Neuronal stem cell (in vitro differentiated cells): ENCODE measurements at regions not wholly inside any gene's neighbourhood (a gene's known extent, or its start where the extent isn't known, plus 50 kb on each side); places are given as distances from the start of the nearest gene placed in this dataset.

Source experiments
- DNase-seq: peaks from one replicate; pipeline ENCODE4 v3.0.0-alpha.2; 2013; ENCODE audit warnings: low spot score
- H2AFZ ChIP-seq: one replicate; pipeline ENCODE4 v1.6.1; 2013; ENCODE audit warnings: mild to moderate bottlenecking, low read length, inconsistent platforms
- H2AK5ac ChIP-seq: 2 replicates; pipeline ENCODE4 v1.6.1; 2013; ENCODE audit warnings: low read depth, mild to moderate bottlenecking, inconsistent platforms, low read length, moderate library complexity, mixed read lengths
- H2BK120ac ChIP-seq: 2 replicates; pipeline ENCODE4 v1.6.1; 2013; ENCODE audit warnings: low read depth, mild to moderate bottlenecking, inconsistent platforms, low read length, moderate library complexity, mixed read lengths
- H2BK12ac ChIP-seq: one replicate; pipeline ENCODE4 v1.6.1; 2013; ENCODE audit warnings: low read length, inconsistent platforms
- H2BK15ac ChIP-seq: 2 replicates; pipeline ENCODE4 v1.6.1; 2013; ENCODE audit warnings: mild to moderate bottlenecking, low read length, inconsistent platforms, mixed read lengths
- H2BK5ac ChIP-seq: one replicate; pipeline ENCODE4 v1.6.1; 2013; ENCODE audit warnings: inconsistent platforms, mild to moderate bottlenecking, low read length, moderate library complexity
- H3K14ac ChIP-seq: one replicate; pipeline ENCODE4 v1.6.1; 2013; ENCODE audit warnings: low read length, inconsistent platforms
- H3K18ac ChIP-seq: 2 replicates; pipeline ENCODE4 v1.6.1; 2013; ENCODE audit warnings: low read length, inconsistent platforms
- H3K23ac ChIP-seq: 2 replicates; pipeline ENCODE4 v1.6.1; 2013; ENCODE audit warnings: low read depth, mild to moderate bottlenecking, mixed read lengths, low read length, inconsistent platforms; ENCODE audit not compliant: poor library complexity
- H3K27ac ChIP-seq: replicated peaks from 3 replicates; pipeline ENCODE4 v1.5.1; 2013; ENCODE audit warnings: low read length, inconsistent platforms
- H3K27me3 ChIP-seq, 3 experiments: 2 replicates each; pipeline ENCODE4 v1.6.1; 2013; ENCODE audit warnings: low read length in 3 of 3, mild to moderate bottlenecking in 2 of 3, inconsistent platforms in 1 of 3, low read depth in 1 of 3, mixed read lengths in 1 of 3, moderate library complexity in 1 of 3; ENCODE audit not compliant: control insufficient read depth in 3 of 3, insufficient read depth in 3 of 3
- H3K36me3 ChIP-seq, 2 donors: replicated peaks in 1 of 2; 2 replicates each; pipeline ENCODE4 v1.6.1; 2013; ENCODE audit warnings: low read length in 2 of 2; ENCODE audit not compliant: control insufficient read depth in 2 of 2, insufficient read depth in 2 of 2
- H3K4ac ChIP-seq: 2 replicates; pipeline ENCODE4 v1.6.1; 2013; ENCODE audit warnings: inconsistent platforms, mild to moderate bottlenecking, low read length, moderate library complexity
- H3K4me1 ChIP-seq, 2 donors: 1 replicate in 1 of 2; 2 replicates in 1 of 2; pipeline ENCODE4 v1.6.1; 2013; ENCODE audit warnings: low read length in 2 of 2, low read depth in 1 of 2; ENCODE audit not compliant: control insufficient read depth in 2 of 2, insufficient read depth in 1 of 2
- H3K4me2 ChIP-seq: one replicate; pipeline ENCODE4 v1.6.1; 2013; ENCODE audit warnings: mild to moderate bottlenecking, low read length, inconsistent platforms; ENCODE audit not compliant: insufficient read depth, poor library complexity, severe bottlenecking
- H3K4me3 ChIP-seq, 2 donors: 2 replicates each; pipeline ENCODE4 v1.5.1; 2013; ENCODE audit warnings: low read length in 2 of 2, mild to moderate bottlenecking in 2 of 2, inconsistent platforms in 1 of 2, moderate library complexity in 1 of 2
- H3K79me1 ChIP-seq: one replicate; pipeline ENCODE4 v1.6.1; 2013; ENCODE audit warnings: low read depth, mild to moderate bottlenecking, inconsistent platforms, low read length, moderate library complexity
- H3K9ac ChIP-seq: one replicate; pipeline ENCODE4 v1.6.1; 2013; ENCODE audit warnings: mild to moderate bottlenecking, low read depth, low read length, inconsistent platforms; ENCODE audit not compliant: poor library complexity
- H3K9me3 ChIP-seq, 2 donors: replicated peaks in 1 of 2; 2 replicates each; pipeline versions ENCODE3 to v1.6.1; 2013; ENCODE audit warnings: low read length in 2 of 2, mild to moderate bottlenecking in 2 of 2, inconsistent platforms in 1 of 2, low read depth in 1 of 2, mixed read lengths in 1 of 2, moderate library complexity in 1 of 2; ENCODE audit not compliant: control insufficient read depth in 2 of 2, insufficient read depth in 1 of 2
- H4K8ac ChIP-seq: one replicate; pipeline ENCODE4 v1.6.1; 2013; ENCODE audit warnings: low read depth, mild to moderate bottlenecking, inconsistent platforms, low read length, moderate library complexity
- H4K91ac ChIP-seq: one replicate; pipeline ENCODE4 v1.6.1; 2013; ENCODE audit warnings: low read length, low read depth, mild to moderate bottlenecking, inconsistent platforms; ENCODE audit not compliant: poor library complexity
- WGBS, 2 donors: extraction: QIAGEN DNeasy Blood & Tissue Kit; methylation state at CpG; one replicate each; pipeline ENCODE4 v1.1.7; 2013; ENCODE audit warnings: missing lambda C conversion rate in 2 of 2, mixed read lengths in 1 of 2; ENCODE audit not compliant: insufficient read length in 2 of 2, insufficient replicate concordance in 1 of 2; ENCODE audit errors: extremely low coverage in 2 of 2; 5-methylcytosine and 5-hydroxymethylcytosine counted together

DNA sequence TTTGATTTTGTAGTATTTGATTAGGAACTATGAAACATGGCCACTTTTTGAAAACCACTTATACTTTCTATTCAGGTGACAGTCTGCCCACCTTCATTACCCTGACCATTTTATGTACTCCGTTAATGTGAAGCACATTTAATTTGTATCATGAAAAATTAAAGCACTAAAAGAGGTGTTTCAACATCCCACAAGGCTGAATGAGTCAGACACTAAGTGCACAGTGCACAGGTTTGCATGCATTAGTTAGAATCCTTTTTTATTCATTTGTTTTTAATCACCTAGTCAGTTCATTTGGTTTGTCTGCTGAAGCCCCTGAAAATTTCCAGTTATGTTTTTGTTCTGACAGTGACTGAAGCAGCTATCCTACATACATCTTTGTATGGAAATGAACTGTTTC lies 271.0 kb downstream of the SLITRK5 start:
- Histone ChIP-seq H3K4ac (no peak overlapping the region), H4K8ac (no peak overlapping the region), H3K9ac (no peak overlapping the region), H2BK12ac (no peak overlapping the region), H3K36me3 (no peaks in the 10 kb centered on the region), H3K4me1 (no peaks in the 10 kb centered on the region), H3K23ac (no peak overlapping the region), H2AK5ac (no peak overlapping the region), H3K4me3 (no peak overlapping the region), H2AFZ (no peak overlapping the region), H3K4me2 (no peak overlapping the region), H2BK15ac (no peak overlapping the region), H3K79me1 (no peaks in the 10 kb centered on the region), H2BK5ac (no peak overlapping the region), H3K9me3 (no peaks in the 10 kb centered on the region), H2BK120ac (no peak overlapping the region), H4K91ac (no peak overlapping the region), H3K18ac (no peak overlapping the region), H3K14ac (no peak overlapping the region), H3K27ac (no peak overlapping the region), H3K27me3 (no peaks in the 10 kb centered on the region)
- WGBS, 2 donors: no CpG with 5 or more reads among the region's 1 CpG
- no peak for DNase-seq

DNA sequence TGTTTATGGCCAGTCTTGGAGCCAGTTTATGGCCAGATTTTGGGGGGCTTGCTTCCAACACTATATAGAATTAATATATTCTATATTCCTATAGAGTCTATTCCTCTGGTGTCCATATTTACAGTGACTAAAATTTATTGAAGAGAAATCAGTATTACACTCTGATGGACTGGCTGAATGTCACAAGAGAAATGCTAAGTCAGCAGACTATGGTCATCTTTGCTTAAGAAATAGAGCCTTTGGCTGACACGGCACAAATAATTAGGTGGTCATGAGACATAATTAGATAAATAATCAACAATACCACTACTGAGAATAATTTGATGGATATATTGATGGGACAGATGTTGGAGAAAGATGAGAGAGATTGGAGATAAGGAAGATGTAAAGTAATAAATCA lies 272.9 kb downstream of the SLITRK5 start:
- no peak overlapping the region for H3K4me2 ChIP-seq
- no CpG with 5 or more reads among the region's 1 CpG for WGBS, 2 donors
- H3K14ac ChIP-seq: no peak overlapping the region
- H2AK5ac ChIP-seq: no peak overlapping the region
- H3K27ac ChIP-seq: no peak overlapping the region
- no peaks in the 10 kb centered on the region for H3K4me1 ChIP-seq
- H3K23ac ChIP-seq: no peak overlapping the region
- no peaks in the 10 kb centered on the region for H3K9me3 ChIP-seq
- H3K79me1 ChIP-seq: no peaks in the 10 kb centered on the region
- no peak overlapping the region for H3K4me3 ChIP-seq
- H2BK15ac ChIP-seq: no peak overlapping the region
- H3K27me3 ChIP-seq: no peaks in the 10 kb centered on the region
- H3K18ac ChIP-seq: no peak overlapping the region
- DNase-seq: no peak
- H4K8ac ChIP-seq: no peak overlapping the region
- no peak overlapping the region for H2BK12ac ChIP-seq
- H2BK5ac ChIP-seq: no peak overlapping the region
- H3K36me3 ChIP-seq: no peaks in the 10 kb centered on the region
- H4K91ac ChIP-seq: no peak overlapping the region
- H3K9ac ChIP-seq: no peak overlapping the region
- H3K4ac ChIP-seq: no peak overlapping the region
- no peak overlapping the region for H2AFZ ChIP-seq
- no peak overlapping the region for H2BK120ac ChIP-seq

DNA sequence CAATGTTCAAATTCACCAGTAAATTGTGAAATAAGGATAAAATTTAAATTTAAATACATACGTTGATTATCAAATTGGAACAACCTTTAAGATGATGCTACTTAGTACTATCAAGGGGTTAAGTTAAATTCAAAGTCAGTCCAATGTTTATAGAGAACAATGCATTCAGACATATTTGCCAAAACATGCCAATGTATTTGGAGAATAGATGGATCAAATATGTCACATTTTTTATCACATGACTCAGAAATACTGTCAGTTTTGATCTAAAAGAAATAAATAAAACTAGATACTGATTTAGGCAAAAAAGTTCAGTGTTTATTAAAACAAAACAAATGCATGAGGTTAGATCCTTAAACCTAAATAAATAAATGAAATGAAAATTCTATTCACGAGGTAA lies 281.2 kb downstream of the SLITRK5 start:
- H3K23ac ChIP-seq: no peak overlapping the region
- no CpG with 5 or more reads among the region's 2 CpGs for WGBS, 2 donors
- H3K9ac ChIP-seq: no peak overlapping the region
- H3K14ac ChIP-seq: no peak overlapping the region
- no peak overlapping the region for H3K18ac ChIP-seq
- H3K36me3 ChIP-seq: no peaks in the 10 kb centered on the region
- no peaks in the 10 kb centered on the region for H3K4me1 ChIP-seq
- no peaks in the 10 kb centered on the region for H3K27me3 ChIP-seq
- no peak overlapping the region for H4K91ac ChIP-seq
- no peak overlapping the region for H4K8ac ChIP-seq
- H3K4me2 ChIP-seq: no peak overlapping the region
- H3K79me1 ChIP-seq: no peaks in the 10 kb centered on the region
- no peak overlapping the region for H2BK15ac ChIP-seq
- H3K9me3 ChIP-seq: no peaks in the 10 kb centered on the region
- H3K4me3 ChIP-seq: no peak overlapping the region
- no peak overlapping the region for H2BK120ac ChIP-seq
- H2AFZ ChIP-seq: no peak overlapping the region
- no peak overlapping the region for H3K4ac ChIP-seq
- no peak overlapping the region for H2BK12ac ChIP-seq
- no peak overlapping the region for H2AK5ac ChIP-seq
- no peak overlapping the region for H2BK5ac ChIP-seq
- no peak overlapping the region for H3K27ac ChIP-seq
- no peak for DNase-seq

DNA sequence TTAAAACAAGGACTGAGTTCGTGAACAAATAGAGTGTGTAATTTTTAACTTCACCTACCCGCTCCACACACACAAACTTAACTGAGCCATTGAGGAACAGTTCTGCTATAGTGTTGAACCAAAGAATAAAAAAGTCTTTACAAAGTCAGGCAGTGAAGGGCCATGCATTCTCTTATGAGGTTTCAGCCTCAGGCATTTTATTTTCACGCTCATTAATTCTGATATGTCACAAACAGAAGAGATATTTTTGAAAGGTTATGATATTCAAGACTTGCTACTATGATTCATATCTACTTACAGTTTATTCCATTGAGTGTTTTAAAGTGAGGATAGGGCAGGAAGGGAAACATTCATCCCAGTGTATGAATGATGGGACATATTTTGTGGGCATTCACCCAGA lies 282.2 kb downstream of the SLITRK5 start:
- no peak overlapping the region for H2AFZ ChIP-seq
- no peak overlapping the region for H3K4ac ChIP-seq
- H3K27me3 ChIP-seq: no peaks in the 10 kb centered on the region
- no peak overlapping the region for H3K23ac ChIP-seq
- no peak overlapping the region for H3K4me2 ChIP-seq
- H2BK120ac ChIP-seq: no peak overlapping the region
- H3K27ac ChIP-seq: no peak overlapping the region
- no peaks in the 10 kb centered on the region for H3K9me3 ChIP-seq
- H3K4me3 ChIP-seq: no peak overlapping the region
- H3K36me3 ChIP-seq: no peaks in the 10 kb centered on the region
- H2AK5ac ChIP-seq: no peak overlapping the region
- no peaks in the 10 kb centered on the region for H3K4me1 ChIP-seq
- WGBS, 2 donors: no CpG with 5 or more reads among the region's 3 CpGs
- no peak overlapping the region for H3K18ac ChIP-seq
- DNase-seq: no peak
- H4K91ac ChIP-seq: no peak overlapping the region
- no peak overlapping the region for H2BK12ac ChIP-seq
- no peak overlapping the region for H3K14ac ChIP-seq
- H3K79me1 ChIP-seq: no peaks in the 10 kb centered on the region
- no peak overlapping the region for H4K8ac ChIP-seq
- H2BK5ac ChIP-seq: no peak overlapping the region
- H2BK15ac ChIP-seq: no peak overlapping the region
- H3K9ac ChIP-seq: no peak overlapping the region
